Pancreas (tissue), 10 donors: ENCODE measurements at regions not wholly inside any gene's neighbourhood (a gene's known extent, or its start where the extent isn't known, plus 50 kb on each side); places are given as distances from the start of the nearest gene placed in this dataset.

Source experiments
- ATAC-seq, 4 donors: fragments of 200-7000 bp; cut with Tn5 transposase; one replicate each; pipeline versions ENCODE4 v1.8.0 to v1.9.1; 2020; ENCODE audit warnings: mild to moderate bottlenecking in 4 of 4, moderate library complexity in 4 of 4
- DNase-seq, 6 donors: peaks; one replicate each; pipeline ENCODE4 v3.0.0-alpha.2; 2020
- FAIRE-seq: peaks from 2 replicates; lab custom pipeline; 2012; peaks lifted over from hg19 to GRCh38; lab: Jason Lieb, UNC
- H3K27ac ChIP-seq, 4 donors: fragments of 200-600 bp; sonication (generic); 1 replicate in 3 of 4; 2 replicates in 1 of 4; pipeline versions ENCODE4 v1.5.0 to v1.8.0; 2020
- H3K27me3 ChIP-seq, 4 donors: fragments of 200-600 bp; one replicate each; pipeline ENCODE4 v1.8.0; 2021
- H3K36me3 ChIP-seq, 3 donors: fragments of 200-600 bp; sonication (generic) in 1 of 3; one replicate each; pipeline versions ENCODE4 v1.5.0 to v1.8.0; 2020 to 2021
- H3K4me1 ChIP-seq, 3 donors: fragments of 200-600 bp; one replicate each; pipeline ENCODE4 v1.8.0; 2021
- H3K4me3 ChIP-seq, 4 donors: fragments of 200-600 bp; sonication (generic) in 2 of 4; one replicate each; pipeline versions ENCODE4 v1.5.0 to v1.8.0; 2020 to 2021
- H3K9me3 ChIP-seq, 4 donors: fragments of 200-600 bp; one replicate each; pipeline ENCODE4 v1.8.0; 2021
- WGBS, 2 donors: extraction: QIAGEN DNeasy Blood & Tissue Kit; methylation state at CpG; one replicate each; pipeline ENCODE4 v1.1.7; 2013; 5-methylcytosine and 5-hydroxymethylcytosine counted together
- intact Hi-C, 3 donors: fragments of 100-400 bp; cut with DNase I; formaldehyde crosslinking; loops; one replicate each; pipeline versions ENCODE4 v1.11.1 to v1.14.2; 2022
- TF ChIP-seq, protein P1 (sequence below), 4 donors: fragments of 200-600 bp; sonication (generic) in 3 of 4; IDR thresholded peaks; one replicate each; pipeline versions ENCODE4 v1.5.0 to v1.8.0; 2021; ENCODE audit warnings: antibody characterized with exemption in 4 of 4
- donor health status: healthy with polysubstance abuse.
- donor health status: DM: no; HTN: no; CAD: no; lungs with moderate emphysema.
- donor health status: DM: no; HTN: no; CAD: no.
- donor health status: control.
- donor health status: control.
- donor health status: Bipolar disorder and iron deficiency.
- donor health status: DM: yes; HTN: yes; CAD: no.
- donor health status: DM: no; HTN: no; CAD: no.
- donor health status: DM: no; HTN: no; CAD: no.
- donor health status: DM: yes; HTN: yes; CAD: no.

DNA sequence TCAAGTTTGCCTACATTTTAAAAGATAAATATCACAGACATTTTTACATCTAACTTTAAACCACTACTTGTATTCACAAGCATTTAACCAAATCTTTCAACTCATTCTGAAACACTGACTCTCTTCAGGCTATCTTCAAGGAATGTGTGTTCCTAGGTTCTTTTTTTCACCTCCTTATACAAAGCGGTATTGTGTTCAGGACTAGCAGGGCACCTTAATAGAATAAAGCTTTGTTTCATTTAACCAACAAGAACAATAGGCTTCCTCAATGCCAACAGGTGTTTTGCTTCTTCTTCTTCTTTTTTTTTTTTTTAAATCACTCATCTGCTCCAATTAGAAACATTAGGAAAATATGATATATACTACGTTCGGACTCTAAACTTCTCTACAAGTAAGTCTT lies 212.9 kb upstream of the SEMA3E start:
- no peak for FAIRE-seq

DNA sequence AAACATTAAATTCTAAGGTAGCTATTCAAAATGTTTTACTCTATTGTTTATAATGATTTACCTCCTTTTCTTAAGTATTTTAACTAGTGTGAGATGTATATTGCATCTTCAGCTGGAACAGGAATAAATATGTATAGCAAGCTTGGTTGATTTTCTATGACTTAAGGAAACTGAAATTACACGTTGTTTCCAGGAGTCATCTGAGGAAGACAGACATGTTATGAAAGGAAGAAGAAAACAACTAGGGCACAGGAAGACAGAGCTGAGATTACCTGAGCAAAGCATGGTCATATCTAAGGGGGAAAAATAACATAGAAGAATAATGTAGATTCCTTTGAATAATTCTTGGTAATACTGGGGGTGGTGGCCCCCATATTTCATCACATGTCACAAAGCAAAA lies 210.9 kb upstream of the SEMA3E start:
- no peaks in the 10 kb centered on the region for H3K36me3 ChIP-seq
- TF ChIP-seq, protein P1, sequence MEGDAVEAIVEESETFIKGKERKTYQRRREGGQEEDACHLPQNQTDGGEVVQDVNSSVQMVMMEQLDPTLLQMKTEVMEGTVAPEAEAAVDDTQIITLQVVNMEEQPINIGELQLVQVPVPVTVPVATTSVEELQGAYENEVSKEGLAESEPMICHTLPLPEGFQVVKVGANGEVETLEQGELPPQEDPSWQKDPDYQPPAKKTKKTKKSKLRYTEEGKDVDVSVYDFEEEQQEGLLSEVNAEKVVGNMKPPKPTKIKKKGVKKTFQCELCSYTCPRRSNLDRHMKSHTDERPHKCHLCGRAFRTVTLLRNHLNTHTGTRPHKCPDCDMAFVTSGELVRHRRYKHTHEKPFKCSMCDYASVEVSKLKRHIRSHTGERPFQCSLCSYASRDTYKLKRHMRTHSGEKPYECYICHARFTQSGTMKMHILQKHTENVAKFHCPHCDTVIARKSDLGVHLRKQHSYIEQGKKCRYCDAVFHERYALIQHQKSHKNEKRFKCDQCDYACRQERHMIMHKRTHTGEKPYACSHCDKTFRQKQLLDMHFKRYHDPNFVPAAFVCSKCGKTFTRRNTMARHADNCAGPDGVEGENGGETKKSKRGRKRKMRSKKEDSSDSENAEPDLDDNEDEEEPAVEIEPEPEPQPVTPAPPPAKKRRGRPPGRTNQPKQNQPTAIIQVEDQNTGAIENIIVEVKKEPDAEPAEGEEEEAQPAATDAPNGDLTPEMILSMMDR (IDR thresholded peaks at IDR 0.05): no peak
- DNase-seq (no peak), ATAC-seq (no peak), FAIRE-seq (no peak)
- peaks cover 0 to 3% (median 0%) of the 10 kb centered on the region in 4 donors for H3K27me3 ChIP-seq
- no peaks in the 10 kb centered on the region for H3K9me3 ChIP-seq
- 42 to 55% methylated on average over 1 of the region's 1 CpG for WGBS, 2 donors
- no peak overlapping the region for H3K27ac ChIP-seq
- H3K4me3 ChIP-seq: no peak overlapping the region
- intact Hi-C loops: no loop called here
- no peaks in the 10 kb centered on the region for H3K4me1 ChIP-seq

More for the DNA sequence above, 212.9 kb upstream of the SEMA3E start:
- H3K27ac ChIP-seq: no peak overlapping the region
- TF ChIP-seq, protein P1 (IDR thresholded peaks at IDR 0.05): no peak
- H3K4me3 ChIP-seq: no peak overlapping the region
- intact Hi-C loops: no loop called here
- no peaks in the 10 kb centered on the region for H3K4me1 ChIP-seq
- H3K36me3 ChIP-seq: no peaks in the 10 kb centered on the region
- H3K9me3 ChIP-seq: no peaks in the 10 kb centered on the region
- DNase-seq: no peak
- H3K27me3 ChIP-seq: peaks cover 0 to 6% (median 0%) of the 10 kb centered on the region in 4 donors
- whole genome bisulfite sequencing, 2 donors: 62 to 68% methylated on average over 3 of the region's 3 CpGs
- ATAC-seq: no peak

DNA sequence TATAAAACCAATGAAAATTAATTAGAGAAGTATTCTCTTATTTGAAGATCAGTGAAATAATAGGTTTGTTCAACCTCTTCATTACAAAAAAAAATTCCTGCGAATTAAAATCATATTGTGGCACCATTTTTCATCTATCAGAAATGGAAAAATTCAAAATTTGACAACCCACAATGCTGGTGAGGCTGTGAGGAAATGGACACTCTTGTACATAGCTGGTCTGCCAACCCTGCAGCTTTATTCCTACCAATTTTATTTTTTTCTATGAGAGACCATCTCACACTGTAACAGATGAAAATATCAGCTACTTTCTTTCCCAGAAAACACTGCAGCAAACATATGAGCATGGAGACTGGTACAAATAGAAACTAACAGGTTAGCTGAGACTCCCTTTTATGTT lies 208.8 kb upstream of the SEMA3E start:
- ATAC-seq: no peak
- intact Hi-C loops: no loop called here
- TF ChIP-seq, protein P1 (IDR thresholded peaks at IDR 0.05): no peak
- DNase-seq: no peak
- no peaks in the 10 kb centered on the region for H3K4me1 ChIP-seq
- no peak for FAIRE-seq
- H3K27me3 ChIP-seq: no peaks in the 10 kb centered on the region
- no peaks in the 10 kb centered on the region for H3K9me3 ChIP-seq
- WGBS, 2 donors: 38 to 41% methylated on average over 1 of the region's 1 CpG
- no peak overlapping the region for H3K4me3 ChIP-seq
- H3K36me3 ChIP-seq: no peaks in the 10 kb centered on the region
- no peak overlapping the region for H3K27ac ChIP-seq

DNA sequence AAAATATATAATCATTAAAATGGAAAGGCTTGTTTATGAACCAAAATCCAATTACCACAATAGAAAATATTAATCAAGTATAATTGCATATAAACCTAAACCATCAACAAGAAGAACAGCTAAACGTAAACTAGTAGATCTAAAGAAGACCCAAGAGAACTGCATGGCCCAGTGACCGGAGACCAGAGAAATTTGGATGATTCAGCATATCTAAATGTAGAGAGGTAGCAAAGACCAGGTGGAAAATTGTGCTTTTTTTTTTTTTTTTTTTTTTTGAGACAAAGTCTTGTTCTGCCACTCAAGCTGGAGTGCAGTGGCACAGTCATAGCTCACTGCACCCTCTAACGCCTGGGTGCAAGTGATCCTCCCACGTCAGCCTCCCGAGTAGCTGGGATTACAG lies 207.2 kb upstream of the SEMA3E start:
- DNase-seq: peak in 1 of 6 donors; percentile 5
- 66 to 84% methylated on average over 5 of the region's 5 CpGs for WGBS, 2 donors
- Histone ChIP-seq H3K4me3 (no peak overlapping the region), H3K27ac (no peak overlapping the region), H3K27me3 (no peaks in the 10 kb centered on the region), H3K36me3 (no peaks in the 10 kb centered on the region), H3K4me1 (no peaks in the 10 kb centered on the region), H3K9me3 (no peaks in the 10 kb centered on the region)
- intact Hi-C loops: no loop called here
- TF ChIP-seq, protein P1 (IDR thresholded peaks at IDR 0.05): no peak
- FAIRE-seq: no peak
- no peak for ATAC-seq

DNA sequence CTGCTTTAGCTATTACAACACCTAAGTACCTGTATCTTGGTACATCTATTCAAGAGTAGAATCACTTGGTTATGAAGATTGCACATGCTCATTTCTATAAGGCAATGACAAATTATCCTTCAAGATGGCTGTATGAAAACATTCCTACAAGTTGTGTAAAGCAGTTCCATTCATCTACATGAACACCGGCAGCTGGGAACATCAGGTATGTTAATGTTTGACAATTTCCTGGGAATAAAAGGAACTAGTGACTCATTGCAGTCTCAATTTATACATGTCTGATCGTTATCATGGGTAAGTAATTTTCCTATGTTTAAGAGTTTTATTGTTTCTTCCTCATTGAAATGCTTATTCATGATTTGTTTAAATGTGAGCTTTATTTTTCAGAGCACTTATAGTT lies 203.2 kb upstream of the SEMA3E start:
- Histone ChIP-seq H3K4me3 (no peak overlapping the region), H3K27ac (no peak overlapping the region), H3K4me1 (no peaks in the 10 kb centered on the region), H3K27me3 (no peaks in the 10 kb centered on the region), H3K9me3 (no peaks in the 10 kb centered on the region), H3K36me3 (no peaks in the 10 kb centered on the region)
- WGBS, 2 donors: 8 to 10% methylated on average over 2 of the region's 2 CpGs
- DNase-seq (no peak), ATAC-seq (no peak), FAIRE-seq (no peak)
- intact Hi-C loops: no loop called here
- TF ChIP-seq, protein P1 (IDR thresholded peaks at IDR 0.05): no peak
